ENCODE measurements at regions not wholly inside any gene's neighbourhood (a gene's known extent, or its start where the extent isn't known, plus 50 kb on each side); places are given as distances from the start of the nearest gene placed in this dataset. TPM values are rescaled to one million over a fixed set of nuclear protein-coding genes. Genes with fewer than 3 reads are reported as not detected.

DNA sequence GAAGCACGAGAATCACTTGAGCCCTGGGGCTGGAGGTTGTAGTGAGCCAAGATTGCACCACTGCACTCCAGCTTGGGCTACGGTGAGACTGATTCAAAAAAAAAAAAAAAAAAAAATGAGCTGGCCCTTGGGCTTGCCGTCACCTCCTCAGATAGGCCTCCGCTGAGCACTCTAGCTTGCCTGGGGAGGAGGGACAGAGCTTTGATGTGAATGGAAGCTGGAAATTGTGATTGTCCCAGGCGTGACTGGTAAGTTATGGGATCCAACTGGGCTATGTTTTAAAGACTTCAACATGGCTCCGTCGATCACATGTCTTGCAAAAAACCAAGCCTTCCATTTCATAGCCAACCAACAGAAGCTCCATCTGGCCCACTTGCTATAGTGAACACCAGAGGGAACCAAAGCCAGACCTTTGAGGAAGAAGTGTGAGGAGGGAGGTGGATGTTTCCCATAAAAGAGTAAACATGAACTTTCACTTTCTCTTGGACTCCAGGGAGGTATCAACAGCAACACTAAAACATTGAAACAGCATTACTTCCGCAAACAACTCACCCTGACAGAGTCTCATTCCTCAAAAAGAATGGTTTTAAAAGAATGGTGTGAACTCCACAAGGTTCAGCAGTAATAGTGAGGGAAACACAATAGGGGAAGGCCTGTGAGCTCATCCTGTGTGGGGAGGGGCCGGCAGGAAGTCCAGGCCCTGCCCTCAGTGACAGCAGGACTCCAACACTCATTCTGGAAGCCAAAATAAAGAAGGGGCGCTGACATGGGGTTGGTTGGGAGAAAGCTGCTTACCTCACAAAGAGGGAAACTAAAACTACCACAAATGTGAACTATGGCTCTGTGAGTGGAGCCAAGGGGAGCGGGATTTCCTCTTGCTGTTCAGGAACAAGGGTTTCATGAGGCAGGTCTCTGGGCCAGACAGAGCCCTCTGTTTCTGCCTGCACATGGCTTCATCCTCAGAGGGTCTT lies 59.2 kb upstream of the IL12A start:
- no peak for DNase-seq
- Histone ChIP-seq H3K36me3 (ENCODE audit: insufficient read depth, low read length) (no peaks in the 10 kb centered on the region), H3K79me2 (ENCODE audit: low read length) (no peaks in the 10 kb centered on the region), H3K4me2 (ENCODE audit: low read depth, low read length, poor library complexity, severe bottlenecking) (no peak overlapping the region), H3K9ac (ENCODE audit: low read length) (no peak overlapping the region), H3K4me3 (ENCODE audit: low read length) (no peak overlapping the region), H3K27ac (ENCODE audit: low read length) (no peak overlapping the region), H3K9me3 (ENCODE audit: low read length) (no peaks in the 10 kb centered on the region), H3K9me2 (replicated peaks; ENCODE audit: insufficient read depth, low read length) (no peaks in the 10 kb centered on the region), H3K27me3 (ENCODE audit: low read length) (no peaks in the 10 kb centered on the region), H4K20me1 (ENCODE audit: insufficient read depth, low read depth, low read length) (no peaks in the 10 kb centered on the region), H2AFZ (ENCODE audit: low read length) (peak overlapping the region; percentile 63; the same call in 1 of the 2 replicates), H3K4me1 (ENCODE audit: low read length) (peaks cover 9% of the 10 kb centered on the region)

DNA sequence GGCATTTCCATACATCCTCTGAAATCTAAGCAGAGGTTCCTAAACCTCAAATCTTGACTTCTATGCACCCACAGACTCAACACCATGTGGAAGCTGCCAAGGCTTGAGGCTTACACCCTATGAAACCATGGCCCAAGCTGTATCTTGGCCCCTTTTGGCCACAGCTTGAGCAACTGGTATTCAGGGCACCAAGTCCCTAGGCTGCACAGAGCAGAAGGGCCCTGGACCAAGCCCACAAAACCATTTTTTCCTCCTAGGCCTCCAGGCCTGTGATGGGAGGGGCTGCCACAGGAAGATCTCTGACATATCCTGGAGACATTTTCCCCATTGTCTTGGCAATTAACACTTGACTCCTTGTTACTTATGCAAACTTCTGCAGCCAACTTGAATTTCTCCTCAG lies 54.4 kb upstream of the IL12A start:
- H3K27me3 ChIP-seq (ENCODE audit: low read length) = no peaks in the 10 kb centered on the region
- no peaks in the 10 kb centered on the region for H4K20me1 ChIP-seq (ENCODE audit: insufficient read depth, low read depth, low read length)
- no peak for DNase-seq
- no peaks in the 10 kb centered on the region for H3K9me3 ChIP-seq (ENCODE audit: low read length)
- no peak overlapping the region for H3K4me2 ChIP-seq (ENCODE audit: low read depth, low read length, poor library complexity, severe bottlenecking)
- H3K4me3 ChIP-seq (ENCODE audit: low read length) = no peak overlapping the region
- H2AFZ ChIP-seq (ENCODE audit: low read length) = no peak overlapping the region
- no peak overlapping the region for H3K27ac ChIP-seq (ENCODE audit: low read length)
- H3K4me1 ChIP-seq (ENCODE audit: low read length) = no peaks in the 10 kb centered on the region
- H3K79me2 ChIP-seq (ENCODE audit: low read length) = no peaks in the 10 kb centered on the region
- no peak overlapping the region for H3K9ac ChIP-seq (ENCODE audit: low read length)
- no peaks in the 10 kb centered on the region for H3K36me3 ChIP-seq (ENCODE audit: insufficient read depth, low read length)
- no peaks in the 10 kb centered on the region for H3K9me2 ChIP-seq (replicated peaks; ENCODE audit: insufficient read depth, low read length)

GRCh38 chr3:159936541-159936940 lies 52.1 kb upstream of the IL12A start:
- H3K27ac ChIP-seq (ENCODE audit: low read length) = no peak overlapping the region
- DNase-seq = no peak
- no peaks in the 10 kb centered on the region for H3K4me1 ChIP-seq (ENCODE audit: low read length)
- H2AFZ ChIP-seq (ENCODE audit: low read length) = no peak overlapping the region
- no peak overlapping the region for H3K9ac ChIP-seq (ENCODE audit: low read length)
- H3K36me3 ChIP-seq (ENCODE audit: insufficient read depth, low read length) = no peaks in the 10 kb centered on the region
- H3K4me3 ChIP-seq (ENCODE audit: low read length) = no peak overlapping the region
- H3K27me3 ChIP-seq (ENCODE audit: low read length) = no peaks in the 10 kb centered on the region
- H3K9me3 ChIP-seq (ENCODE audit: low read length) = no peaks in the 10 kb centered on the region
- no peaks in the 10 kb centered on the region for H3K9me2 ChIP-seq (replicated peaks; ENCODE audit: insufficient read depth, low read length)
- no peak overlapping the region for H3K4me2 ChIP-seq (ENCODE audit: low read depth, low read length, poor library complexity, severe bottlenecking)
- no peaks in the 10 kb centered on the region for H4K20me1 ChIP-seq (ENCODE audit: insufficient read depth, low read depth, low read length)
- no peaks in the 10 kb centered on the region for H3K79me2 ChIP-seq (ENCODE audit: low read length)

DNA sequence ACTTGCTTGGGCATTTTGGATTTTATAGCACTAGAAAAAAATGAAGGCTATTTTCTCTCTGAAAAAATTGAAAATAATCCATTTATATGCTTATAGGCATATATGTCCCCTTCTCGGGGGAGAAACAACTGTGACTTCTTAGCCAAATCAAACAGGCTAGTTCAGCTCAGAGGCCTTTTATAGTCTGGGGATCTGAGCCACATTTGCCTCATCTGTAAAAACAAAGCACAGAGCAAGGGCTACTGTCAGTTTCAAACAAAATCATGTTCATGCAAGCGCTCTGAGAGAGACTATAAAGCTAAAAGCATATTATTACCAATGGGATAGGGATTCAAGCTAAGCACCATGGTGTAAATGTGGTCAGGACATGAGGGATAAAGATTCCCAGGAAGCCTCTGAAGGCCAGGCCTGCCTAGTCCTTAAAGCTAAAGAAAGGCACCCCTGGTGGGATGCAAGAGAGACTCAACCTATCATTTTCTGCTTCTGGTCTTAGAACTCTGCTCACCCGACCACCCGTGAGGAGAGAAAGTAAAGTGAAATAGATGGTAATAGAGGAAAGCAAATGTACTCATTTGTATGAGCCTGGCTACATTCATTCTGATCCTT lies 51.0 kb upstream of the IL12A start:
- Histone ChIP-seq H3K9me2 (replicated peaks; ENCODE audit: insufficient read depth, low read length) (no peaks in the 10 kb centered on the region), H3K4me2 (ENCODE audit: low read depth, low read length, poor library complexity, severe bottlenecking) (no peak overlapping the region), H3K27me3 (ENCODE audit: low read length) (no peaks in the 10 kb centered on the region), H4K20me1 (ENCODE audit: insufficient read depth, low read depth, low read length) (no peaks in the 10 kb centered on the region), H3K9me3 (ENCODE audit: low read length) (no peaks in the 10 kb centered on the region), H3K9ac (ENCODE audit: low read length) (no peak overlapping the region), H3K4me3 (ENCODE audit: low read length) (no peak overlapping the region), H3K36me3 (ENCODE audit: insufficient read depth, low read length) (no peaks in the 10 kb centered on the region), H3K27ac (ENCODE audit: low read length) (no peak overlapping the region), H2AFZ (ENCODE audit: low read length) (no peak overlapping the region), H3K79me2 (ENCODE audit: low read length) (no peaks in the 10 kb centered on the region), H3K4me1 (ENCODE audit: low read length) (no peaks in the 10 kb centered on the region)
- no peak for DNase-seq

DNA sequence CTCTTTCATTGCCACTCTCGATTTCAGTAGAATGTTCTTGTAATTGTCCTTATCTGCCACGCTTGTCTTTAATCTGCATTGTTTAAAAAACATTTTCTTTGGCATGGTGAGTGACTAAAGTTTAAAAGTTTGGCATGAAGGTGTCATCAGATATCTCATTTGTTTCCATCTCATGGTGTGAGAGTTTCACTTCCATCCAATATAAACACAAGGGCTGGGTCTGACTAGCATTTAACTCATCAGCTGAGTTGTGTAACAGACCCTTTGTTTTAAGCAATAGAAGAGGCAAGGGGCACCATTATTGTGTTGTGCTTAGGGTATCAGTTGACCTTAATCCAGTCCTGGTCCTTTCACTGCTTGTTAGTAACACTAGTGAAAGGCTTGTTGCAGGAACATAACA lies 49.9 kb upstream of the IL12A start:
- no peak for DNase-seq
- no peak overlapping the region for H2AFZ ChIP-seq (ENCODE audit: low read length)

More for the DNA sequence above, 49.9 kb upstream of the IL12A start:
- Histone ChIP-seq H3K36me3 (ENCODE audit: insufficient read depth, low read length) (no peaks in the 10 kb centered on the region), H3K9me2 (replicated peaks; ENCODE audit: insufficient read depth, low read length) (no peaks in the 10 kb centered on the region), H3K9ac (ENCODE audit: low read length) (no peak overlapping the region), H3K4me2 (ENCODE audit: low read depth, low read length, poor library complexity, severe bottlenecking) (no peak overlapping the region), H3K27me3 (ENCODE audit: low read length) (no peaks in the 10 kb centered on the region), H3K4me3 (ENCODE audit: low read length) (no peak overlapping the region), H3K27ac (ENCODE audit: low read length) (no peak overlapping the region), H3K4me1 (ENCODE audit: low read length) (no peaks in the 10 kb centered on the region), H3K9me3 (ENCODE audit: low read length) (no peaks in the 10 kb centered on the region), H4K20me1 (ENCODE audit: insufficient read depth, low read depth, low read length) (no peaks in the 10 kb centered on the region), H3K79me2 (ENCODE audit: low read length) (no peaks in the 10 kb centered on the region)

Small RNAs in the stretch of these regions (small RNA-seq; reads per million reads assigned to genes)
- gene MIR3919 = not detected
- not detected for gene RNU2-31P
